ENCODE measurements at regions not wholly inside any gene's neighbourhood (a gene's known extent, or its start where the extent isn't known, plus 50 kb on each side); places are given as distances from the start of the nearest gene placed in this dataset.
A peak's percentile ranks its signal among the peaks of the same experiment; 100 is the strongest.
"Not testable (repeated sequence)": the region's sequence is repeated elsewhere in the genome, so short reads cannot be mapped to it uniquely, and the experiment has no call there.

DNA sequence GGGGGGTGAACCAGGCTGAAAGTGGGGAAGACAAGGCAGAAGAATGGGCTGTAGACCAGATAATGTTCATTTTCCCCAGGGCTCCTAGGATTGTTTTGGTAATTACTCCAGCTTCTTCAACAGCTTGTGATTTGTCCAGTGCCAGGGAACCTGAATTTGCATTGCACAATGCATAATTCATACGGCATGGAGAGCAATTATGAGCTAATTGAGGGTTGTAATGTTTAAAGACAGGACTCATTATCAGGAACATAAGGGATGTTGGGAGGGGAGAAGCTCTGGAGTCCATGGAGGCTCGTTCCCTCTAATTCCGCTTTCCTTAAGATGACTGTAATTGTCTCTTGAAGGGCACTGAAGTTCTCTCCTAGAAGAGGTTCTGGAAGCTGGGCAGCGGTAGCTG lies 405.0 kb upstream of the ZMIZ1 start:
- peak; percentile 40 for DNase-seq

DNA sequence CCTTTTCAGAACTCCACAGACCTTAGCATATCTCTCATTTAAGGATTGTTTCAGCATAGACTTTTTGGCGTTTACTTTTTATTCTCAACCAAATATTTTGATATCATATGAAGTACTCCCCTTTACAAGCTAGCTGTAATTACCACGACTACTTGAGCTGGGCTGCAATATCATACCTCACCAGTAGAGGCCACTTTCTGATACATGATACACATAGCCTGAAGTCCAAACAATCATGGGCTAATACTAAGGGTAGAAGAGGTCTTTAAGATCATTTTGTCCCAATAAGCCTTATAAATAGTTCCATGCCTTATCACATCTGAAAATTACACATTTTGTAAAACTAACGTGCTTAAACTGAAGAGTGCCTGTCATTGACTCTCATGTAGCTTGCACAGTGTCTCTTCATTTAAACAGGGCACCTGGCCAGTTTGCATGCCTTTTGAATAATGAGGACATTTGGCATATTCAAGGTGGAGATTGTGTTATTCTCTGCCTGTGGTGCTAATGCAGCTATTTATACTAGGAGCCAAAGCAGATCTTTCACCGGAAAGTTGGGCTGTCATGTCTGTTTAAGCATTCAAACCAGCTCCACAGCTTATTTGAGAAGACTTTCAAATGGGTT lies 403.7 kb upstream of the ZMIZ1 start:
- peak; percentile 7 for DNase-seq

DNA sequence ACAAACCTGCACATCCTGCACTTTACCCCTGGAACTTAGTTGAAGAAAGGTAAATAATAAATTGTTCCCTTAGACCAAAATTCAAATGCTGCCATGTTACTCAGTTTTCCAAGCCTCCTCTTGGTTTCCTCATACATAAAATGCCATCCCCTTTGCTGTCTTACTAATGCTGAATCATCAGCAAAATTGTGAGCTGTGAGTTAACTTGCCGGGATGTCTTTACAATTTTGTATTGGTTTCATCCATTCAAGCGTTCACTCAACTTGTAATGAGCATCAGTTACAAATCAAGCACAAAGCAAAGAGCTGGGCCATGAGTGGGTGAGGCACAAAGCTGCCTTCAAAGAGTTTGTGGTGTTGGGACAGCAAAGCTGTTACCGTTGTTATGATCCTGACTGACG lies 395.8 kb upstream of the ZMIZ1 start:
- DNase-seq = no peak

DNA sequence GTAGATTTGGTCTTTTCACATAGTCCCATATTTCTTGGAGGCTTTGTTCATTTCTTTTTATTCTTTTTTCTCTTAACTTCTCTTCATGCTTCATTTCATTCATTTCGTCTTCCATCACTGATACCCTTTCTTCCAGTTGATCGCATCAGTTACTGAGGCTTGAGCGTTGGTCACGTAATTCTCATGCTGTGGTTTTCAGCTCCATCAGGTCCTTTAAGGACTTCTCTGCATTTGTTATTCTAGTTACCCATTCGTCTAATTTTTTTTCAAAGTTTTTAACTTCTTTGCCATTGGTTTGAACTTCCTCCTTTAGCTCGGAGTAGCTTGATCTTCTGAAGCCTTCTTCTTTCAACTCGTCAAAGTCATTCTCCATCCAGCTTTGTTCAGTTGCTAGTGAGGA lies 387.6 kb upstream of the ZMIZ1 start:
- DNase-seq = not testable (repeated sequence)

DNA sequence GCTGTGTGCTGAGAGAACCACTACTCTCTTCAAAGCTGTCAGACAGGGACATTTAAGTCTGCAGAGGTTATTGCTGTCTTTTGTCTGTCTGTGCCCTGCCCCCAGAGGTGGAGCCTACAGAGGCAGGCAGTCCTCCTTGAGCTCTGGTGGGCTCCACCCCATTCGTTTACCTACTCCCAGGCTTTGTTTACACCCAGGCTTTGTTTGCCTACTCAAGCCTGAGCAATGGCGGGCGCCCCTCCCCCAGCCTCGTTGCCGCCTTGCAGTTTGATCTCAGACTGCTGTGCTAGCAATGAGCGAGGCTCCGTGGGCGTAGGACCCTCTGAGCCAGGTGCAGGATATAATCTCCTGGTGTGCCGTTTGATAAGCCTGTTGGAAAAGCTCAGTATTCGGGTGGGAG lies 386.8 kb upstream of the ZMIZ1 start:
- DNase-seq = not testable (repeated sequence)

DNA sequence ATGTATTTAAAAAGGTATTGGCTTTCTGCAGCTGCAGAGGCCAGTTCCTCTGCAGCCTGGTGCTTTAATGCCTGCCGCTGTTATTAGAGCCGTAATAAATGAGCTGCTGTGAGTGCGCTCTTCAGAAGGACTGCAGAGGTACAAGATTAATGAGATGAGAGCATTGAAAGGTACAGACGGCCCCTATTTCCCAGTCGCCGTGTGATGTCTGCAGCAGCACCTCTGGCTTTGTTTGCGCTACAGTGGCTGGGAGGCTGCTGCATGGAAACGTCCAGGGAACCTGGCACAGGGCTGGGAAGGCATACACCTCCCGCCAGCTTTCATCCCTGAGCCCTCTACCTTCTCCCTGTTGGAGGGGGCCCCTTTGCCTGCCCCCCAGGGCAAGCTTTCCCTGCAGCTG lies 383.8 kb upstream of the ZMIZ1 start:
- no peak for DNase-seq

DNA sequence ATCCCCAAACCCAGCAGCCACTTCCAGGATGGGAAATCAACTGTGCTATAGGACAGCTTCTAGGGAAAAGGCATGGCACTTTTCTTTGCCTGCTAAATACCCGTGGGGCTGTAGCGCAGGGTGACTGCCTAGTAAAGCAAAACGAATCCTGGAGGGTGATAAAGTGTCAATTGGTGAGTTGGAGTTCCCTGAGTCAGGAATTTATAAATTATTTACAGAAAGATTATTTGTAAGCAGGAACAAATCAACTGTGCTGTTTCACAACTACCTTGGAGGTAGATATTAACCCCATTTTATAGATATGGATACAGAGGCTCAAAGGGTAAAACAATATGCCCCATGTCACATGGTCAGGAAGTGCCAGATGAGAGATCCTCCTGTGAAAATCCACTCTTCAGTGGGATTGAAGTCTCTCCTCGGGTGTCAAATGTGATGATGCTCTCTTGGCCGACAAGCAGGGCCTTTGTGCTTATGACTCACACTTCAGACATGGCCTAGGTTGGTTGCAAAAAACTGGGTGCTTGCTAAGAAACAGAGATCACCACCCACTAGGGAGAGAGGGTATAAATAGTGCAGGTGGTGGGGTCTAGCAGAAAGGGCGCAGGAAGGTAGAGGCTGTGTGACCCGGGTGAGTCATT lies 383.2 kb upstream of the ZMIZ1 start:
- DNase-seq = no peak

DNA sequence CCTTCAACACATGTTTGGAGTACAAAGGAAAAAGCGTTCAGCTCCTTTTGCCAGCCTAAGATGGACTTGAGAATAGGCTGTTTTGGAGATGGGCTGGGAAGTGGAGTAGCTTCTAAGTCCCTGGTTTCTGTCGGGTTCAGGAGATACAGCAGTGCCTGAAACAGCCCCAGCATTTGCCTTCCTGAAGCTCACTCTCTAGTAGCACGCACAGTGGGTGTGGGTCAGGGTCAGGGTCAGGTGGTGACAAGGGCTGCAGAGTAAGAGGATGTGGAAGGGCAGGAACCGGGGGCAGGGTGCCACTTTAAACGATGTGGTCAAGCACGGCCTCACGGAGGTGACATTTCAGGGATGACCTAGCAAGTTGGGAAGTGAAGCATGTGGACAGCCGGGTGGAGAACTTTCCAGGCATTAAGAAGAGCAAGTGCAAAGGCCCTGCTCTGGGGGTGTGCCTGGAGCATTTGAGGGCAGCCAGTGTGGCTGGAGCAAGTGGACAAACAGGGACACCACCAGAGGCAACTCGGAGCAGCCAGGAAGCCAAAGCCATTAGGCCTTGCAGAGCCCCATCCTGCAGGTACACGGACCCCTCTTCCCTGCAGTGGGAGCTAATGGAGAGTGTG lies 382.2 kb upstream of the ZMIZ1 start:
- no peak for DNase-seq

DNA sequence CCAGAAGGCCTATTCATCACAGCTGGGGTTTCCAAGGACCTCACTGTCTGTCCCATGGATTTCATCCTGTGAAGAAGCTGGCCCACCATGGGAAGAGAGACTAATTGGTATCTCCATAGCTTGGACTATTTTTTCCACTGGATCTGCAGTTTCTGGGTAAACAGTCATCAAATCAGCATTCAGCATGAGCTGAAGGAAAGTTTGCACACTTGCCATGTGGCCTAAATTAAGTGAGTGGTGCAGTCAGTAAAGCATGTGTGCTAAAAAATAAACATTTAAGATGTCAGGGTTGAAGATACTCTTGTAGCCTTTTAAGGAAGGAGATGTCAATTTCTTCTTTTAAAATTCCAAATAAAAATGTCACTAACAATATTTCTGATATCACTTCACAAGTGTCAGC lies 381.1 kb upstream of the ZMIZ1 start:
- DNase-seq = no peak

DNA sequence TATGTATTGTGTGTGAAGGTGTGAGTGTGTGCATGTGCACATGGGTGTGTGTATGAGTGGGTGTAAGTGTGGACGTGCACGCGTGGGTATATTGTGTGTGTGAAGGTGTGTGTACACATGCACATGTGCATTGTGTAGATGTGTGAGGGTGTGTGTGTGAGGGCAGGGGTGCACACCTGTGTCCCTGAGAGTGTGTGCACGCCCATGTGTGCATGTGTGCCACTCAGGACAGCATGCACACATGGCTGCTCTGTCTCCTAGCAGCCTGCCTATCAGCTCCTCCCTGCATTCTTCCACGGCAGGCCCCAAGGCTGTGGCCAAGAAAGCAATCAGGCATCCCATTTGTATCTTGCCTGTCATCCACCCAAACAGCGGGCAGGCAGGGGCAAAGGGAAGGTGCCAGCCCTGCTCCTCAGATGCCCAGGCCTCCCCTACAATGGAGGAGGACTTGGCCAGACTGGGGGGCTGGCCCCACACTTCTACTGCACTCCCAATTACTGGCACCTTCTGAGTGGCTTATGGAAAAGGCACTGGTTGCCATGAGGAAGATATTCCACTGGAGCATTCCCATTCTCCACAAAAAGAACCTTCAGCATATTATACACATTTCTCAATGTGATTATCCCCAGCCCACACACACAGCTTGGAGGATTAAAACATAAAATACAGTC lies 380.4 kb upstream of the ZMIZ1 start:
- no peak for DNase-seq

DNA sequence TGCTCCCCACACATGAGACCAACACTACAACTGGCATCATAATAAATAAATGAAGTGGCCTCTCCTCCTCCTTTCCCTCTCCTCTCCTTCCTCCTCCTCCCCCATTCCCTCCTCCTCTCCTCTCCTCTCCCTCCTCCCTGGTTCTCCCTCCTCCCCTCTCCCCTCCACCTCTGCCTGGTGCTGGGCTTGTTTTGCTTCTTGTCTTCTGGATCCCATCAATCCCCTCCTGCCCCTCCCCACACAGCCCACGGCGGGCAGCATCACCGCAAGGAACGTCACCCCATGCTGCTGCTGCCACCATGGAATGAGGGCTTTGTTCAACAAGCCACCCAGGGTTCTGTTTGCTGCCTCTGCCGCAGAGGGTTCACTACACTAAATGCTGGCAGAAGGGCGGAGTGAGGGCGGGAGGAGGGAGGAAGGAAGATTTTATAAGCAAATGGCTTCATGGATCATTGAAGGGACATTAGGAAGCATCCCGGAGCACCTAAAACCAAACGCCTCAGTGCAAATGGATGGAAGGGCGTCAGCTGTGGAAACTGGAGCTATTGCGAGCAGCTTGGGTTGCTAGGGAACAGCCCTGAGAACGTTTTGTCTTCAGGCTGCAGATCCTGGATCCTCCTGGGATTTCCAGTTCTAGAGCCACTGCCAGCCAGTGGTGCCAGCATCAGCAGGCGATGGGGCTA lies 379.7 kb upstream of the ZMIZ1 start:
- no peak for DNase-seq

DNA sequence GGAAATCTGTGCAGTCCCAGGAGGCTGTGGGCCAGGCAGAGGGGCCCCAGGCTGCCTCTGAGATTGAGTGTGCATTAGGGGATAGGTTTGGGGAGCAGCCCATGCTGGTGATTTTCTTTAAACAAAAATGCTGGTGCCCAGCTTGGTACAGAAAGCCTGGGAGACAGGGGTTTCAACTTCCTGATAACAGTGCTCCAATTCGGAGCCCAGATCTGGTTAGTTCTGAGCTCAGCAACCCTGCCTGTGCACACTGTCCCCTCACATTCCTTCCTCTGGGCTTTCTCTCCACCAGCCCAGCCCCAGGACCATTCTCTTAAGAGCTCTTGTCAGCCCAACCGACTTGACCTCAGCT lies 379.2 kb upstream of the ZMIZ1 start:
- no peak for DNase-seq

DNA sequence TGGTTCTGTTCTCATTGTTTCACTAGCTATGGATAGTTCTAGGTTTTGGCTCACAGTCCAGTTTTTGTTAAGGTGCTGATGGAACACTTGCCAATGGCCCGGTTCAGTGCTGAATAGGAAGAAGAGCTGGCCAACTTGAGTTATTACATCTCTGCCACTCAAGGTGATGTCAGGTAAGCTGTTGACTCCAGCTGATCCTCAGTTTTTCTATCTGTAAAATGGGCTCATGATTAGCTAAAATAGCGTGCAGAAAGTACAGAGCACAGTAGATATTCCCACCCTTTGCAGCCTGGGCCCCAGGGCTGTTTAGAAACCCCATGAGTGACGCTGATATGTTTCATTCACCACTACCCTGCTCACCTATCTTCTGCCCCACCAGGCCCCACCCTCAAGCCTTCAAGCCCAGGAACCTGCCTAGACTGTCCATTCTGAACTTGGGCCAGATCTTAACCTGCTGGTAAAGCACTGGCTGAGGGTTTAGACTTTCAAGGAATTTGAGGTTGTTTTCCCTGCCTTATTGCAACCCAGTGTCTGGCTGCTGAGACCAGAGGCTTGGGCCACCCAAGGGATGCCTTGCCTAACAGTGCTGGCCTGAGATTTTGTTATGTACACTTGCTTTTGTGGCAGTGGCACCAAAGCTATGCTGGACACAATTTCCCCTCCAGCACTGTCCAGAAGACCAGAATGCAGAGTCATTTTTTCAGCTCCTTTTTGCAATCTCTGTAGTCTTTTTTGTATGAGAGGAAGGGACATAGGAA lies 378.2 kb upstream of the ZMIZ1 start:
- DNase-seq = no peak

DNA sequence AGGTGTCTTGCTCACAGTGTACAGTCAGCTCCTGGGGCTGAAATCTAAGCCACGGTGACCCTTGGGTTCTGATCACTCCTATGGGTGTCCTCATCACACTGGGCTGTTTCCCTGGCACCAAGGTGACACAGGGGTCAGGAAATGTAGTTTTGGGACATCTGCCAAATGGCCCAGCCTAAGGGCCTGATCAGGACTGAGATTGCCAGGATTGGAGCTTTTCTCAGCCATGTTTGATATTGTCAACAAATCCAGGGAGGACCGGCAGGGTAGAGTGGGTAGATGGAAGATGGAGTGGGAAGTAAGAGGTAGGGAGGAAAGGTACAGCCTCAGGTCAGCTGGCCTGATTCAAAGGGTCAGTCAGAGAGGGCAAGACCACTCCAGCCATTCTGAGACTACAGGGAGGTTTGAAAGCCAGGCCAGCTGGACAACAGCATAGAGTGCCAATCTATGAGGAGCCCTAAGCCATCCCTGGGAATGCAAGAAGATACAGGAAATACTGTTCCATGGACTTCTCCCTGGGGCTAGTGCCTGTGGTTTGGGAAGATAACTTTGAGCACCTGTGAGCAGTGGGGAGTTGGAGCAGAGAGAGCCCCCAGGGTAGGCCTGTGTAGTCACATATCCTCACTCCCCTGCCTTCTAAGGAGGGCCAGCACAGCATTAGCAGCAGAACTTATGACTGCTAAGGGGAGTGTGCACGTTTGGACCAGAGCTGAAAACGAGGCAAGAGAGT lies 377.3 kb upstream of the ZMIZ1 start:
- no peak for DNase-seq

DNA sequence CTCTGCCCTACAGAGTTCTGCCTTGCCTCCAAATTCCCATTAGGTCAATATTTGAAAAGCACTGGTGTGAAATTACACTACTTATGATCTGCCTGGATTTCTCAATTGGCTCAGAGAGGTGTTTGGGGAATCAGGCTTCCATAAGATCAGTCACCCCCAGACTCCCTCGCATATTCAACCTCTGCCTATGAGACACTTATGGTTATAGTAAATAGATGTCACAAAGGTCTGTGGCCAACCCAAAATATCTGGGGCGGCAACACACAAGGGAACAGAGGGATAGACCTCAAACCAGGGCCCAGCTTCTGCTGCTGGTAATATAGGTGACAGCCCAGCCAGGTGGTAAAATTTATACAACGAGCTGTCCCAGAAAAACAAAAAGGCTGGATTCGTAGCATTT lies 376.7 kb upstream of the ZMIZ1 start:
- no peak for DNase-seq

DNA sequence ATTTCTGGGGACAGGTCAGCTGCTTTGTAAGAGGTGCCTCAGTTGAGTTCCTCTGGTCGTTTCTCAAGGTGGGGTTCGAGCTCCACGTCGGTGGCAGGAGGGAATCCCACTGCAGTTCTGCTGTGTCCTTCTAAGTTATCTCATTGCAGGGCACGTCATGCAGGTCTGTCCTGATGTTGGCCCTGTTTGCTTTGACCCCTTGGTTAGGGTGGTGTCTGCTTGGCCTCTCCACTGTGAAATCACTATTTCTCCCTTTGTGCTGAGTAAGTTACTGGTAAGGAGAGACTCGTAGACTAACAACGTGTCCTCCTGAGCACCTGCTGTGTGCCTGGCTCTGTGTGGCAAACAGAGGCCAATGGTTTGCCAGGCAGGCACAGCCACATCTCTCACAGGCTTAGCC lies 372.9 kb upstream of the ZMIZ1 start:
- no peak for DNase-seq

DNA sequence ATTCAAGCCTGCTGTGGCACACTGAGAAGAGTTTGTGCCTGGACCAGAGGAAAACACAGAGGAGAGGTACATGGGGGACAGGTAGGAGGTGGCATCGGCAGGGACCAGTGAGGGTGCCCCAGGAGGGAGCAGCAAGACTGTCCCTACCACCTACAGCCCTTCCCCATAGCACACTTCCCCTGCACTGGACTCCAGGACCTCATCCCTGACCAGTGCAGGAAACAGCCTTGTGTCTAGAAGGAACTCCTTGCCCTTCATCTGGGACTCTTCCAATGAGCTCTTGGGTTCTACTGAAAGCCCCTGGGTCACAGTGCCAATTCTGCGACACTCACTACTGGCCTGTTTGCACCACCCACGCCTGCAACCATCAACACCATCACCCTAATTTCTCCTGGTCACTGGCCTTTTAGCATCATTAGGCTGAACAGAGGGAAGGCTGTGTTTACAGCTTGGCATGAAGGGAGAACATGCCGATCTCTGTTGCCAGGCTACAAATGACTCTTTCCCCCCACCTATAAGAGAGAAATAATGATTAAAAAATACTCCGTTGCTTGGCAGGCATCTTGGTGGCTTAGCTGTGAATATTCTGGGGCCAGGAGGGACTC lies 371.9 kb upstream of the ZMIZ1 start:
- no peak for DNase-seq

DNA sequence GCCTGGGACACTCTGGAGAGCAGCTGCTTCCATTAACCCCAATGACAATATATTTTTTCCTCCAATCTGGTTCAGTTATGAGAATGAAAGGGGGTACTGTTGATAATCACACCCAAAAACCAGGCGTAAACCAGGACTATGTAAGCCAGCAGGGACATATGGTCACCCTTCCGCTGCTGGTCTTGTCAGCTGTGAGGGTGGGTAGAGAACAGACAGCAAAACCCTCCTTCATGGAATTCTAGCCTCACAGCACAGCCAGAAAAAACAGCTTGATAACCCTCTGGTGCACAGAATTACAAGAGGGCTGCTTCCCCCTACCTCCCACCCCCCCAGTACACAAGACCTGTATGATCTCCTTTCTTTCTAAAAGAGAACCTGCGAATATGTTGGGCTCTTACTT lies 368.8 kb upstream of the ZMIZ1 start:
- no peak for DNase-seq

DNA sequence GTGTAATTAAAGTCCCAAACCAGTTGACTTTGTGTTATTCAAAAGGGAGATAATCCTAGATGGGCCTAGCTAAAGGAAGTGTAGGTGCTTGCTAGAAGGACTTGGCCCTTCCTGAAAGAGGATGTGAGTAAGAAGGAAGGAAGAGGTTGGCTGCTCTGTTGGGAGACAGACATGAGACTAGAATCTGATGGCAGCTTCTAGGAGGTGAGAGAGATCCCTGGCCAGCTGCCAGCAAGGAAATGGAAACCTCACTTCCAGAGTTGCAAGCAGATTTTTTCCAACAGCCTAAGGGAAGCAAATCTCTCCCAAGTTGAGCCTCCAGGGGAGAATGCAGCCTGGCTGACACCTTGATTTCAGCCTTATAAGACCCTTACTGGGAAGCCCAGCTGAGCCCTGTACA lies 368.4 kb upstream of the ZMIZ1 start:
- DNase-seq = no peak

DNA sequence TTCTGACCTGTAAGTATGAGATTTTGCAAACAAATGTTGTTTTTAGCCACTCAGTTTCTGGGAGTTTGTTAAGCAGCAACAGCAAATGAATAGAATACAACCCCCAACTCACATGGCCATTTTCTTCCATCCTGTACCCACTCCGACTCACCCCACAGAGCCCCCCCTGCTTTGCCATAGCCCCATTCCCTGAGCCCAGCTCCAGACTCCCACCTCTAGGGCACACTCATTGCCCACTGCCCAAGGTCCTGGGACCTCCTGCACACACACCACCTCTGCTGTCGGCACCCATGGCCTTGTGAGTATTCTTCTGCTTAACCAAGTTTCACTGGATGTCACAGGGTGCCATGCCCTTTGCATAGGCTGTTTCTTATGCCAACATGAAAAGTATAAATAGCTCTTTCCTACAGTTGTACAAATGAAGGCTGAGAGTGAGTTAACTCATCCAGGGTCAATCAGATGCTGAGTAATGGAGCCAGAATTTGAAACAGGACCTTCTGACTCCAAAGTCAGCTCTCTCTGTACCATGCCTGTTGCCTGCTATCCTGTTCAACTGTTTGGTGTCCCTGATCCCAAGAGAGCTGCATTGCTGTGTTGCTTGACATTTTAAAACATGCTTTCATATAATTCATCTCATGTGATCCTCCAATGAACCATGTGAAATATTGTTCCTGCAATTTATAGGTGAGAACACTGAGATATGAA lies 367.8 kb upstream of the ZMIZ1 start:
- DNase-seq = no peak

DNA sequence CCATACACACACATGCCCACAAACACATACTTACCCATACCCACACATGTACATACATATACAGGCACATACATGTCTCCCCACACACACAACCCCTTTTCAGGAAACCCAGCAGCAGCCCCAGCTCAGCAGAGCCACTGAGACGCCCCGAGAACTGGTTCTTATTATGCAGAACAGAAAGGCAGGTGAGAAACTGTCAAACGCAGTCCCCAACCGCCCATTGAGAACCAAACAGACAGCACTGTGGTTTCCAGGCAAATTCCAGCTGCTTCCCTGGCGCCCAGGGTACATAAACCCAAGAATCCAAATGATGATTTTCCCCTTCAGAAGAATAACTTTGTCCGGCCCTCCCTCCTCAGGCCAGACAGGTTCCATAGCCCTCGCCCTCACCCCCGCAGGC lies 366.6 kb upstream of the ZMIZ1 start:
- no peak for DNase-seq
